ENCODE measurements at regions not wholly inside any gene's neighbourhood (a gene's known extent, or its start where the extent isn't known, plus 50 kb on each side); places are given as distances from the start of the nearest gene placed in this dataset.

- TF ChIP-seq CTCF (IDR thresholded peaks at IDR 0.05), result no peak
- no peak for TF ChIP-seq ZFX (IDR thresholded peaks at IDR 0.05; ENCODE audit: borderline replicate concordance)
Measured at GRCh38 chr4:171162478-171162877, 650.7 kb upstream of the GALNTL6 start.
